ENCODE measurements at regions not wholly inside any gene's neighbourhood (a gene's known extent, or its start where the extent isn't known, plus 50 kb on each side); places are given as distances from the start of the nearest gene placed in this dataset.

DNA sequence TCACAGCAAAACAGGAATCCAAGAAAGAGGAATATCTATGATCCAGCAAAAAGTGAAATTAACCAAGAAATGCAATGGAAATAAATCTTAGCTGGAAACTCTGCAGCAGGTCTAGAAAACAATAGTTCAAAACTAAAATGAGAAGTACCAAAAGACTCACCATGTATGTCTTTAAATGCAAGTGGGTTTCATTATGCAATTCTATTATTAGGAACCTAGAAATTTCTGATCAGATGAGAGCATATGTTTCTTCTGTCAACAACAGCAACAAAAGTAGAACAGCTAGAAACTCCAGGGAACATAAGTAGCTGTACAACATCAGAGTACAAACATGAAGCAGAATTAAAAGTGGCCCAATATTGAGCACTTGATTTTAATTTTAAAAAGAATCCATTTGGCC, 304.0 kb downstream of the ARHGAP12 start:
- TF ChIP-seq HDAC2 (IDR thresholded peaks at IDR 0.05) (no peak), KDM5A (IDR thresholded peaks at IDR 0.05) (no peak), TP53 (CRISPR knock-in tag; IDR thresholded peaks at IDR 0.05) (no peak), CEBPB (IDR thresholded peaks at IDR 0.05) (no peak), CBX2 (IDR thresholded peaks at IDR 0.05; ENCODE audit: borderline replicate concordance, low read depth) (no peak), TFCP2L1 (CRISPR knock-in tag; IDR thresholded peaks at IDR 0.05) (no peak), RARB (CRISPR knock-in tag; IDR thresholded peaks at IDR 0.05) (no peak), SREBF2 (IDR thresholded peaks at IDR 0.05) (no peak), NR3C1 (IDR thresholded peaks at IDR 0.05) (no peak), MAZ (IDR thresholded peaks at IDR 0.05; ENCODE audit: borderline replicate concordance, low read depth, low read length) (no peak), BHLHE40 (IDR thresholded peaks at IDR 0.05; ENCODE audit: low read depth, low read length) (no peak), MYC (IDR thresholded peaks at IDR 0.05; ENCODE audit: borderline replicate concordance, low read length) (no peak), NPAS2 (CRISPR knock-in tag; IDR thresholded peaks at IDR 0.05; ENCODE audit: borderline replicate concordance) (no peak), ESRRA (IDR thresholded peaks at IDR 0.05; ENCODE audit: borderline replicate concordance, low read length) (no peak), NFE2L2 (conservative IDR thresholded peaks at IDR 0.05; ENCODE audit: low read length) (no peak)
- TF ChIP-seq, protein P1, sequence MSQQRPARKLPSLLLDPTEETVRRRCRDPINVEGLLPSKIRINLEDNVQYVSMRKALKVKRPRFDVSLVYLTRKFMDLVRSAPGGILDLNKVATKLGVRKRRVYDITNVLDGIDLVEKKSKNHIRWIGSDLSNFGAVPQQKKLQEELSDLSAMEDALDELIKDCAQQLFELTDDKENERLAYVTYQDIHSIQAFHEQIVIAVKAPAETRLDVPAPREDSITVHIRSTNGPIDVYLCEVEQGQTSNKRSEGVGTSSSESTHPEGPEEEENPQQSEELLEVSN (IDR thresholded peaks at IDR 0.05; ENCODE audit: borderline replicate concordance, low read depth) = no peak
- TF ChIP-seq, protein P2, sequence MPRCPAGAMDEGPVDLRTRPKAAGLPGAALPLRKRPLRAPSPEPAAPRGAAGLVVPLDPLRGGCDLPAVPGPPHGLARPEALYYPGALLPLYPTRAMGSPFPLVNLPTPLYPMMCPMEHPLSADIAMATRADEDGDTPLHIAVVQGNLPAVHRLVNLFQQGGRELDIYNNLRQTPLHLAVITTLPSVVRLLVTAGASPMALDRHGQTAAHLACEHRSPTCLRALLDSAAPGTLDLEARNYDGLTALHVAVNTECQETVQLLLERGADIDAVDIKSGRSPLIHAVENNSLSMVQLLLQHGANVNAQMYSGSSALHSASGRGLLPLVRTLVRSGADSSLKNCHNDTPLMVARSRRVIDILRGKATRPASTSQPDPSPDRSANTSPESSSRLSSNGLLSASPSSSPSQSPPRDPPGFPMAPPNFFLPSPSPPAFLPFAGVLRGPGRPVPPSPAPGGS (IDR thresholded peaks at IDR 0.05) = no peak
- TF ChIP-seq, protein P3, sequence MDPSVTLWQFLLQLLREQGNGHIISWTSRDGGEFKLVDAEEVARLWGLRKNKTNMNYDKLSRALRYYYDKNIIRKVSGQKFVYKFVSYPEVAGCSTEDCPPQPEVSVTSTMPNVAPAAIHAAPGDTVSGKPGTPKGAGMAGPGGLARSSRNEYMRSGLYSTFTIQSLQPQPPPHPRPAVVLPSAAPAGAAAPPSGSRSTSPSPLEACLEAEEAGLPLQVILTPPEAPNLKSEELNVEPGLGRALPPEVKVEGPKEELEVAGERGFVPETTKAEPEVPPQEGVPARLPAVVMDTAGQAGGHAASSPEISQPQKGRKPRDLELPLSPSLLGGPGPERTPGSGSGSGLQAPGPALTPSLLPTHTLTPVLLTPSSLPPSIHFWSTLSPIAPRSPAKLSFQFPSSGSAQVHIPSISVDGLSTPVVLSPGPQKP (IDR thresholded peaks at IDR 0.05; ENCODE audit: low read depth, low read length) = no peak
- CTCF ChIA-PET = interaction anchor here (0.8 kb wide), 1 partner anchor 873 kb away, joined by 5 read pairs; no protein-coding TSS in a partner anchor
- H3K4me3 ChIP-seq = no peak overlapping the region
- DNase-seq (ENCODE audit: low read depth in 1 of 2, low spot score in 1 of 2) = no peak
- POLR2A ChIA-PET = no interaction called here
- no peak overlapping the region for H3K4me2 ChIP-seq
- no peaks in the 10 kb centered on the region for H3K4me1 ChIP-seq
- H3K27ac ChIP-seq = no peak overlapping the region
- FAIRE-seq = no peak
- no peak for ATAC-seq
- peaks cover 39% of the 10 kb centered on the region for H3K9me3 ChIP-seq

DNA sequence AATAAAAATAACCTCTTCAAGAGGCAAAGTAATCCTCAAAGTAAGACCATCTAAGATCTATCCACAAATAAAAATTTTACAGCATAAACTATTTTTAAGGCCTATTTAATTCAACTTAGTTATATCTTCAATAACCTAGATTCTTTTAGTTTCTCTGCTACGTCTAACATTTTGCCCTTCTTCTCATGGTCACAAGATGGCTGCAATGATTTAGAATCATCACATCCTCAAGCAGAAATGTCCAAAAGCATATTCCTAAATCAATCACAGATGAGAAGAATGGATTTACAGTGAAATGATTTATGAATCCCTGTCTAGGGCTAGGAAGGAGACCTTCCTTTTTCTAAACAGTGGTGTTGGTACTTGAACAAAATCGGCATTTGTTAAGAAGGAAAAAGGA, 304.7 kb downstream of the ARHGAP12 start:
- Histone ChIP-seq H3K4me1 (no peaks in the 10 kb centered on the region), H3K9me3 (peaks cover 39% of the 10 kb centered on the region), H3K27ac (no peak overlapping the region), H3K4me3 (no peak overlapping the region), H3K4me2 (no peak overlapping the region)
- FAIRE-seq (no peak), DNase-seq (ENCODE audit: low read depth in 1 of 2, low spot score in 1 of 2) (no peak), ATAC-seq (no peak)
- CTCF ChIA-PET = no interaction called here
- POLR2A ChIA-PET = no interaction called here
- TF ChIP-seq HOXA7 (CRISPR knock-in tag; IDR thresholded peaks at IDR 0.05) (no peak), ZC3H11A (IDR thresholded peaks at IDR 0.05) (no peak), ZNF302 (CRISPR knock-in tag; IDR thresholded peaks at IDR 0.05) (no peak), SMC3 (IDR thresholded peaks at IDR 0.05) (no peak), FOSL2 (IDR thresholded peaks at IDR 0.05) (no peak), FOSL2 (CRISPR knock-in tag; IDR thresholded peaks at IDR 0.05) (no peak), RFX5 (IDR thresholded peaks at IDR 0.05) (no peak), MAFK (IDR thresholded peaks at IDR 0.05; ENCODE audit: partially characterized antibody) (no peak), NR3C1 (IDR thresholded peaks at IDR 0.05) (no peak), TFCP2L1 (CRISPR knock-in tag; IDR thresholded peaks at IDR 0.05) (no peak), CBX2 (IDR thresholded peaks at IDR 0.05; ENCODE audit: borderline replicate concordance, low read depth) (no peak), RNF2 (IDR thresholded peaks at IDR 0.05; ENCODE audit: borderline replicate concordance, low read depth) (no peak)
- TF ChIP-seq, protein P2 (IDR thresholded peaks at IDR 0.05) = no peak
- 30% methylated on average over 2 of the region's 2 CpGs for WGBS (ENCODE audit: missing lambda C conversion rate)
